Tibial artery (tissue), 4 donors: ENCODE measurements at regions not wholly inside any gene's neighbourhood (a gene's known extent, or its start where the extent isn't known, plus 50 kb on each side); places are given as distances from the start of the nearest gene placed in this dataset.

Experiments used
- DNase-seq, 2 donors: peaks; one replicate each; pipeline ENCODE4 v3.0.0-alpha.2; 2019
- H3K27ac ChIP-seq, 2 donors: fragments of 200-600 bp; sonication (generic) in 1 of 2; 1 replicate in 1 of 2; 2 replicates in 1 of 2; pipeline ENCODE4 v1.5.1; 2018 to 2019; ENCODE audit warnings: mild to moderate bottlenecking in 1 of 2
- H3K27me3 ChIP-seq, 2 donors: fragments of 200-600 bp; sonication (generic) in 1 of 2; one replicate each; pipeline versions ENCODE4 v1.5.1 to v1.6.0; 2016 to 2019
- H3K36me3 ChIP-seq, 3 donors: fragments of 200-600 bp; sonication (generic) in 2 of 3; one replicate each; pipeline ENCODE4 v1.5.1; 2016 to 2019; ENCODE audit warnings: mild to moderate bottlenecking in 2 of 3
- H3K4me1 ChIP-seq, 4 donors: fragments of 200-600 bp; sonication (generic) in 2 of 4; 1 replicate in 3 of 4; 2 replicates in 1 of 4; pipeline ENCODE4 v1.5.1; 2016 to 2019
- H3K4me3 ChIP-seq, 2 donors: fragments of 200-600 bp; sonication (generic) in 1 of 2; 1 replicate in 1 of 2; 2 replicates in 1 of 2; pipeline ENCODE4 v1.5.1; 2018 to 2019; ENCODE audit warnings: mild to moderate bottlenecking in 2 of 2
- H3K9me3 ChIP-seq, 3 donors: fragments of 200-600 bp; sonication (generic) in 1 of 3; one replicate each; pipeline ENCODE4 v1.5.1; 2016 to 2019
- intact Hi-C: fragments of 100-400 bp; cut with DNase I; formaldehyde crosslinking; loops from one replicate; pipeline ENCODE4 v1.15.0; 2023; ENCODE audit warnings: low total_unique reads
- TF ChIP-seq, protein P1 (sequence below), 2 experiments: fragments of 200-600 bp in 1 of 2; fragments of 450-650 bp in 1 of 2; IDR thresholded peaks; one replicate each; pipeline ENCODE4 v1.5.1; 2017 to 2019; ENCODE audit warnings: antibody characterized with exemption in 2 of 2, mild to moderate bottlenecking in 1 of 2, moderate library complexity in 1 of 2

DNA sequence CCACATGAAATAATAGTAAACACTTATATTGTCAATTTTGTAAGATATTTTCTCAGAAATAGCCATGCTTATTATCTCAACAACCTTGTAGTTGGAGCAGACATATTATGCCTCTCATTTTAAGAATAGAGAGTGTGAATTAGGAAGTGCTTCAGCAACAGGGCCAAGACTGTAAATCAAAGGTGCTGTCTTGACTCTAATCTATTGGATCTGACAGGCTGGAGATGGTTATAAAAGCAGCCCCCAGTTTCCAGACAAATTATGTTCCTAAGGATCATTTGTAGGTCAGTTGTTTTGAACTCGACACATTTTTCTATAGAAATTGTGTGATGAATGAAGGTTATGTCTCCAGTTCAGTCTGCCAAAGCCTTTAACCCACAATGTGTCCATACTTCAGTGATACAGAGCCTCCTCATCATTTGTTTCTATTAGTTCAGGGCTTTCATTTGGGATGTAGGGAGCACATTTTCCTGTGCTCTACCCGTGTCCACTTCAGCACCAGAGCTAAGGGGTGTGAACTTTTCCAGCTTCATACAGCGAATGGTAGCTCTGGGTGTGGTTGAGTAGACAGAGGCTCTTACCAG is 284.8 kb upstream of the FBXO33 start:
- TF ChIP-seq, protein P1, sequence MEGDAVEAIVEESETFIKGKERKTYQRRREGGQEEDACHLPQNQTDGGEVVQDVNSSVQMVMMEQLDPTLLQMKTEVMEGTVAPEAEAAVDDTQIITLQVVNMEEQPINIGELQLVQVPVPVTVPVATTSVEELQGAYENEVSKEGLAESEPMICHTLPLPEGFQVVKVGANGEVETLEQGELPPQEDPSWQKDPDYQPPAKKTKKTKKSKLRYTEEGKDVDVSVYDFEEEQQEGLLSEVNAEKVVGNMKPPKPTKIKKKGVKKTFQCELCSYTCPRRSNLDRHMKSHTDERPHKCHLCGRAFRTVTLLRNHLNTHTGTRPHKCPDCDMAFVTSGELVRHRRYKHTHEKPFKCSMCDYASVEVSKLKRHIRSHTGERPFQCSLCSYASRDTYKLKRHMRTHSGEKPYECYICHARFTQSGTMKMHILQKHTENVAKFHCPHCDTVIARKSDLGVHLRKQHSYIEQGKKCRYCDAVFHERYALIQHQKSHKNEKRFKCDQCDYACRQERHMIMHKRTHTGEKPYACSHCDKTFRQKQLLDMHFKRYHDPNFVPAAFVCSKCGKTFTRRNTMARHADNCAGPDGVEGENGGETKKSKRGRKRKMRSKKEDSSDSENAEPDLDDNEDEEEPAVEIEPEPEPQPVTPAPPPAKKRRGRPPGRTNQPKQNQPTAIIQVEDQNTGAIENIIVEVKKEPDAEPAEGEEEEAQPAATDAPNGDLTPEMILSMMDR (IDR thresholded peaks at IDR 0.05): no peak
- Histone ChIP-seq H3K27ac (no peak overlapping the region), H3K9me3 (no peaks in the 10 kb centered on the region)

DNA sequence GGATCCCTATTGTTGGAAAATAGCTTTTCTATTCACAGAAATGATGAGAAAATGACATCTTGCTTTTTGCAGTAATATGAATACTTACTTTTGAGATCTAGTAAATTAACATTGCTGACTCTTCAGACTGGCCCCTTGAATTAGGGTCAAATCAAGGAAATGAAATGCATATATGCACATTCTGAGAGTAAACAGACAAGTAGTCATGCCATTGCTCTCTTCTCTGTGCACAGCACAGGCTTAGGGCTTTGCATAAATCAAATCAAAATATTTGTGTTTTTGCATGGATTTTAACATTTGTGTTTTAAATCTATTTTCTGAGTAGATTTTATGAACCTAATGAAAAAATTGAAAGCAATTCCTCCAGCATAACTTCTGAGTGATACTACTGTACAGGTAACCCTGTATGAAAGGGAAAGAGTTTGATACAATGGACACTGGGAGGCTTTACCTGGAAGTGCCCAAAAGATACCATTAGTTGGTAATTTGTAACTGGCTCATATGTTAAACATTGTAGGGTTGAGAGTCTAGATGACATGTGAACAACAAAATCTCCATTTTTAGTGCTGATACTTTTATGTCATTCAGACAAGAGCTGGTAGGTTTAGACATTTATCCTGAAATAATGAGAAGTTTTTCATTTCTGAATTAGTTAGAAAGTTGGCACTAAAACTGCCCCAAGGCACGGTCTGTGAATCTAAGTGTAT is 280.2 kb upstream of the FBXO33 start:
- Histone ChIP-seq H3K36me3 (no peaks in the 10 kb centered on the region), H3K9me3 (no peaks in the 10 kb centered on the region), H3K4me1 (no peaks in the 10 kb centered on the region), H3K4me3 (no peak overlapping the region), H3K27ac (no peak overlapping the region), H3K27me3 (no peaks in the 10 kb centered on the region)
- intact Hi-C loops: no loop called here
- TF ChIP-seq, protein P1 (IDR thresholded peaks at IDR 0.05): no peak
- DNase-seq: no peak

More for the DNA sequence above, 284.8 kb upstream of the FBXO33 start:
- intact Hi-C loops: no loop called here
- Histone ChIP-seq H3K4me3 (no peak overlapping the region), H3K27me3 (no peaks in the 10 kb centered on the region), H3K4me1 (no peaks in the 10 kb centered on the region), H3K36me3 (no peaks in the 10 kb centered on the region)
- no peak for DNase-seq

DNA sequence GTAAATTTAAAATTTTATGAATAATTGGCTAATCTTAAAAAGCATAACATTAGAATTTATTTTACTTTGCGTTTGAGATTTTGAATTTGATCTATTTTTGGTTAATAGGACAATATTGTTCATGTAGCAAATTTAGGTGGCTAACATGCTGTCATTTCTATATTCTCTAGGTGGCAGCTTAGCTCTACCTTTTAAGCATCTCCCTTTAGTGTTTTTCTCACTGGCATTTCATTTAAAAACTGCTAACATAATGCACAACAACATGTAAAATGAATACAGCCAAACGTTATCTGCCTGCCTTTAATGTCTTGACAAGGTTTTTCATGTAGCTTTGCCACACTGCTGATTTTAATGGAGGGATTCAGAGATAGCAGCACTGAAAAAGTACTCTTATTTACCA is 272.4 kb upstream of the FBXO33 start:
- H3K36me3 ChIP-seq: no peaks in the 10 kb centered on the region
- H3K4me3 ChIP-seq: no peak overlapping the region
- intact Hi-C loops: no loop called here
- no peaks in the 10 kb centered on the region for H3K27me3 ChIP-seq
- no peaks in the 10 kb centered on the region for H3K9me3 ChIP-seq
- DNase-seq: no peak
- H3K27ac ChIP-seq: no peak overlapping the region
- H3K4me1 ChIP-seq: no peaks in the 10 kb centered on the region
- TF ChIP-seq, protein P1 (IDR thresholded peaks at IDR 0.05): no peak

DNA sequence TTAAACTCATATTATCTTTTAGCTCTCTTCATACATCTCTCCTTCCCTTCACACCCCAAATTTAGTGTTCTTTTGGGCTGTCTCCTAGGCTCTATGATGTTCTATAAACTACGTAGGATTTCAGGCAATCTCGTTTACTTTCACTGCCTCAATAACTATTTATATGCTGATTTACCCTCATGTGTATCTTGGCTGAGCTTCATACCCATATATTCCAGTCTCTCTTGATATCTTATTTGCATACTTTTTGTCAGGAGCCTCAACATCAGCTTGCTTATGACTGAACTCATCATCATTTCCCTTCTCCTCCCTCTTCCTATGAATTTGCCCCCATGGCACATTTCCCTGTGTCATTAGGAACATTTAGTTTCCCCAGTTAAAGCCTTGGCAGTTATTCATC is 262.1 kb upstream of the FBXO33 start:
- DNase-seq: no peak
- Histone ChIP-seq H3K9me3 (peaks cover 0 to 6% (median 0%) of the 10 kb centered on the region in 3 donors), H3K27ac (no peak overlapping the region), H3K27me3 (no peaks in the 10 kb centered on the region), H3K4me3 (no peak overlapping the region), H3K36me3 (no peaks in the 10 kb centered on the region), H3K4me1 (no peaks in the 10 kb centered on the region)
- intact Hi-C loops: no loop called here
- TF ChIP-seq, protein P1 (IDR thresholded peaks at IDR 0.05): no peak

DNA sequence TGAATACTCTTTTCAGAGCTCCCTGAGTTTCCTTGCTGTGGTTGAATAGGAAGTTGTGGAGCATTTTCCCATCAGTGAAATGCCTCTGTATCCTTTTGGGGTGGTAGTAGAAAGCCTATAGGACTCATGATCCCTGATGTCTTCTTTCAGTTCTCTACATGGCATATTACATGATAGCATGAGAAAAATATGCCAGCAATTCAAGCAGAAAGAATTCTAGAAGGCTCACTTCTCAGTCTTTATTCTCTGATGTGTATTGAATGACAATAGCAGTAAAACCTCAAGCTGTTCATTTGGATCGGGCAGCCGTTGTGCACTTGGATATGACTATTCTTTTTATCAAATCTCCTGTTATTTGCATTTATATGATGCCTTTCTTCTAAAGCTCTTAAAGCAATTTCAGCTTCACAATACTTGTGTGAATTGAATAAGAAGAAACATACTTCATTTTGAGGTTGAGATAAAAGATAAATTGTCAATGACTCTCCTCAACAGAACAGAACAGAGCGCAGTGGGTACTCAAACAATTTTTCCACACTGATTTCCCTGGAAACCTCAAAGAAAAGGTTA is 251.5 kb upstream of the FBXO33 start:
- H3K4me3 ChIP-seq: no peak overlapping the region
- no peaks in the 10 kb centered on the region for H3K9me3 ChIP-seq
- TF ChIP-seq, protein P1 (IDR thresholded peaks at IDR 0.05): no peak
- no peak overlapping the region for H3K27ac ChIP-seq
- intact Hi-C loops: no loop called here
- no peak for DNase-seq
- peaks cover 0 to 10% (median 1%) of the 10 kb centered on the region in 4 donors for H3K4me1 ChIP-seq
- no peaks in the 10 kb centered on the region for H3K27me3 ChIP-seq
- H3K36me3 ChIP-seq: no peaks in the 10 kb centered on the region
